HG03432 (cell line): ENCODE measurements at regions not wholly inside any gene's neighbourhood (a gene's known extent, or its start where the extent isn't known, plus 50 kb on each side); places are given as distances from the start of the nearest gene placed in this dataset.
"Not testable (repeated sequence)": the region's sequence is repeated elsewhere in the genome, so short reads cannot be mapped to it uniquely, and the experiment has no call there.

ENCODE experiments used
- ATAC-seq: cut with Tn5 transposase; IDR thresholded peaks from one replicate; pipeline ENCODE4 v1.9.1; 2021; ENCODE audit warnings: mild to moderate bottlenecking, moderate library complexity; ENCODE audit not compliant: unreplicated experiment

DNA sequence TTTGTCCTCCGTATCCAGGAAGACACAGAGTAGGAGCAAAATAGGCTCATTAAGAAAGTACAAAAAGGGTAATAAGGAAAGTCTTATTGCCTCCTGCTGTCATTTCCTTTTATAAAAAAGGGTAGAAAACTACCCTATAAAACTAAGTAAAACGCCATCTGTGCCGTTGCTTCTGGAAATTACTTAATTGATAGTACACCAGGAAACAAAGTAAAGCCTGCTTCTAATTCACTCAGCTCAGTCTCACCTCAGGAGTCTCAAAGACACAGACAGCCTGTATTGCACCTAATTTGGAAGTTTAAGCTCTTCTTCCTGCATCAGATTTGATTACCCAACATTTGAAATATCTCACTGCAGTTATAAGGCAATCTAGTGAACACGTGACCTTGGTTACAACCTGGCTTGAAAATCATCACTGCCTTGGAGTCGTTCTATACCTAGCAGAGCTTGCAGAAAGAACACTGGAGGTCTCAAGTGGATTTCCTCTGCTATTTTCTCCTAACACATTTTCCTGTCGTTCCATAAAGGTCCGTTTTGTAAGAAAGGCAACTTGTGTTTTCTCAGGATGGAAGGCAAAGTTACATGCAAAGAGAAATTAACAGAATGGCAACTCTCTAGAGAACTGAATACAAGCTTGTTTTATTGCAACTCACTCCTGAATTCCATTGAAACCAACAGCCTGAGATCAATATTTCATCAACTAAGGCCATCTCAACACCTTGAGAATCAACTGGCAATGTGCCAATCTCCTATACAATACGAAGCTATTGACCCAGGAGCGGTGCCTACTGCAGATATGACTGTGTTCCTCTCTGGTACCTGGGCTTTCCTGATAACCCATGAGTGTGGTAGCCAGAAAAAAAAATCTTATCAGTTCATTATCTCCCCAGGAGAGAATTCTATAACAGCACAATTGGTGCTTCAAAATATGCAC lies 203.3 kb upstream of the LMCD1 start:
- ATAC-seq, result no peak

DNA sequence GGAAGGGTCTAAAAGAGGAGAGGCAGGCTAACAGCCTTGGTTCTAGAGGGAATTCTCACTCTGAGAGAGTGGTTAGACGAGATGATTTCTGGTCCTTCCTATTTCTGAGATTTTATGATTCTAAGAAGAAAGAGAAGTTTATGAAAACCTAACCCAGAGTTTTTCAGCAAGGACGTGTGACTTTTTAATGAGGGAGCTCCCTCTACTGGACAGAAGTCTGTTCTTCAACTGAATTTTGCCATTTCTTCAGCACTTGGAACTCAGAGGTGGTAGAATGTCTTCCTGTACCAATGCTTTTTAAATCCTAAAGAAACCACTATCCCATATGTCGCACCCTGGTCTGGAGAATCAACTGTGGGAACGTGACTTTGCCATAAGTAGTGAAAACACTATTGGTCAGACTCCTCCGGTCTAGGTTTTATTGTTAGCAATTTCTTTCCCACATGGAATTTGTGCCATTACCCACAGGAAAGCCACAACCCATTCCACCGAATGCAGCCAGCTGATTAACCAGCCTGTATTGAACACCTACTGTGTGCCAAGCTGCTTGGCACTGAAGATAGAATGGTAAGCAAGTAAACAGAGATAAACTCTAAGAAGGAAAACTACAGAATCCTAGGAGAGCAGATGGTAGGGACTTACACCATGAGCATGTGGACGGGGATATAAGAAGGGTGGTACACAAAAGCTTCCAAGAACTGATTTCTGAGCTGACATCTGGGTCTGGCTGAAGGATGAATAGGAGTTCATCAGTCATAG lies 199.5 kb upstream of the LMCD1 start:
- peak; percentile 57 for ATAC-seq

DNA sequence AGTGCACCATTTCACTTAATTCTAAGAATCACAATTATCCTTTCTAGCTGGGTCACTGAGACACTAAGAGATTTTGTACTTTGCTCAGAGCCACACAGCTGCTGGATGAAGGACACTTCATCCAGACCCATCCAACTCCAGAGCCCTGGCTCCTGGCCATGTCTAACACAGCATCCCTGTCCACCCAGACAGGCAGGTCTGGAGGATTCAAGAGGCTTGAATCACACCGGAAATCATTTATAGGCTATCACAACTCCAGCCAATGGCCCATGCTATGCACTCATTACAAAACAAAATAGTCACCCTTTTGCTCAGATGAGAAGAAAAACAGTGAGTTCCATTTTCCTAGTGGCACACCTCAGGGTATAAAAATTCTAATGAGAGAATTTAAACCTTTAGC lies 198.2 kb upstream of the LMCD1 start:
- ATAC-seq, result no peak

DNA sequence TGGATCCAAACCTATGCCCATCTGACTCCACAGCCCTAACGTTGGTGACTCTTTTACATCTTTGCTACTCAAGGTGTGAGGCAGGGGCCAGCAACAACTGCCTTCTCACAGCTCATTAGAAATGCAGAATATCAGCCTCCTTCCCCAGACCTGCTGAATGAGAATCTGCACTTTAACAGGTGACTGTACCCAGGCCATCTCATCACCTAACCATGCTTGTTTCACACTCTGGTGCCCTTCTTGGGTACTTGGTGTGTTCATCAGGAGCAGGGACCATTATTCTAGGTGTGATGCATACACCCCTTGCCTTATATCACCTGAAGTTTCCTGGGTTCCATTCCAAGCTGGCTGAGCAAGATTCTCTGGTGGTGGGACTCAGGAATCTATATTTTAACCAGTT lies 196.3 kb upstream of the LMCD1 start:
- no peak for ATAC-seq

DNA sequence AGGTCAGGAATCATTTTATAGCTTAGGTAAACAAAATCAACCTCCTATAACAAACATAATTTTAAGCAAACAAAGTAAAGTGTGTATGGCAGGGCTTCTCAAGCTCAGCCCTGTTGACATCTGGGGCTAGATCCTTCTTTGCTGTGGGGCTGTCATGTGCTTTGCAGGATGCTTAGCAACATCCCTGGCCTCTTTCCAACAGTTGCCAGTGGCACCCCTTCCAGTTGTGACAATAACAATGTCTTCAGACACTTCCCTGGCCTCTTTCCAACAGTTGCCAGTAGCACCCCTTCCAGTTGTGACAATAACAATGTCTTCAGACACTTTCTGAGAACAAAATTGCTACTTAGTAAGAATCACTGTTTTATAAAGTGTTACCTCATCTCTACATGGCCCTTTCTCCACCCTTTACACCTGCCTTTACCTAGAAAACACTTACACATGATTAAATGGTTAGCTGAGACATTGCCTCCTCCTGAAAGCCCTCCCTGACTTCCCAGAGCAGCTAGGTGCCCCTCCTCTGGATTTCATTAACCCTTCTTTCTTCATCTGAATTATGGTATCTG lies 194.0 kb upstream of the LMCD1 start:
- ATAC-seq, result no peak

DNA sequence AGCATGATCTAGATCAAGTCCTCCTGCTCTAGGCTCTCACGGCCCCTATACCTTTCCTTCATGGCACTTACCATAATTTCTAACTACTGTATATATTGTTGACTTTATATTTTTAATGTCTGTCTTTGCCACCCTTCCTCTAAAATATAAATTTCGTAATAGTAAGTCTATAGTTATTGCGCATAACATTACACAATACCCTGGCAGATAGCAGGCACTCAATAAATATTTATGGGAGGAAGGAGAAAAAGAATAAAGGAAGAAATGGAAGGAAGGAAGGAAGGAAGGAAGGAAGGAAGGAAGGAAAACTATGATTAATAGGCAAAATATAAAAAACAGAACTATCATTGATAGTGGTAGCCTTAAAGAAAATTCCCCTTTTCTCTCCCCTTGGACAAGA lies 190.3 kb upstream of the LMCD1 start:
- no peak for ATAC-seq

DNA sequence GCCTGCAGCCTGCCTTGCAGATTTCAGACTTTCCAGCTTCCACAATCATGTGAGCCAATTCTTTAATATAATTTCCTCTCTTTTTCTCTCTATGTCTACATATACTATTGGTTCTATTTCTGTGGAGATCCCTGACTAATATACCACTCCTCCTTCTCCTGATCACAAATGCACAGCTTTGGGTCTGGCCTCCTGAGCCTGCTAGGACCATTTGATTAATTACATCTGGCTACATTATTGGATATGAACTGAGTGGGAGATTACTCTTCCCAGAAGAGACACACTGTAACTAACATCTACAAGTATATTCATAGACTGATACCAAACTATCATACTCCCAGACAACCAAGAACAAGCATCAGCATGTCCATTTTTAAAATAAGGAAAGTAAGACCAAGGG lies 188.9 kb upstream of the LMCD1 start:
- ATAC-seq, result no peak

DNA sequence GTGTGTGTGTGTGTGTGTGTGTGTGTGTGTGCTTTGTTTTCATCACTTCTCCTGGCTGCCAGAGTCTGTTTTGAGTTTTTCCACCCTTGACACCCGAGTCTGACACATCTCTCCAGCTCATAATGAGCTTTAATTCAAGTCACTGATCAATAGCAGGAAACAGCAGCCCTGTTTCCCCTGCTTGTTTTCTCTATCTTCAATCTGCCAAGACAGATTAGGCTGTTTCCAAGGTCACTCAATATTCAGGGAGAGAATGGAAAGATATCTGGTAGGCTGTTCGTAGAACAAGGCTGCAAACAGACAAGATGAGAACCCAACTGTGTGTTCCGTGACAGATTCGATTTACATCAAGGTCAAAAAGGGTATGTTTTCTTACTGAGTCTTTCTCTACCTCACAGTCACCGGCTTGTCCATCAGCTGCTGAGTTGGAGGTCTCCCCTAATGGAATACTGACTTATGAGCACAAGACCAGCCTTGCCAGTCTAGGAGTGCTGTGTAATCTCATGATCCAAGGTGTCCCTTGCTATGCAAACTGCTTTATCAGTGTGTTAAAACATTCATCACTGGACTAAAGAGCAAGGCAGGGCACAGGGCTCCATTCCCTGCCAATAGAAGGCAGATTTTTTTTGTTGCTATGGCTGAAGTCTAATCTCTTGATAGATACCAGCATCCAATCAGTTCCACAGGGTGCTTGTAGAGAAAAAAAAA lies 187.9 kb upstream of the LMCD1 start:
- ATAC-seq, result no peak

DNA sequence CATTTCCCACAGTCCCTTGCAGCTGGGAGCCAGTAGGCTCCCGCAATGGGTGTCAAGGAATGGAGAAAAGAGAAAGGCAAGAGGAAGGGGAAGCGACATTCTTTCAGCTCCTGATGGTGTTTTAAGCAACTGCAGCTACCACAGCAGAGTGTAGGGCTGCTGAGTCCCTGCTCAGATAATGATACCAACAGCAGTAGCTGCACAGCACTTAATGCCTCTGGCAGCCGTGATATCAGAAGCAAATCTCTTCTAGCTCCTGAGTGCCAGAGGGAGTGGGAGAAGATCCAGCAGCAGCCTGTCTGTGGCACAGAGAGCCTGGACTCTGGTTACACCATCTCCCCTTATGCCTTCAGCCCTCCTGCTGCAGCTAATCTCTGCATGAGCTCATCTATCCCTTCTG lies 186.1 kb upstream of the LMCD1 start:
- ATAC-seq, result not testable (repeated sequence)

DNA sequence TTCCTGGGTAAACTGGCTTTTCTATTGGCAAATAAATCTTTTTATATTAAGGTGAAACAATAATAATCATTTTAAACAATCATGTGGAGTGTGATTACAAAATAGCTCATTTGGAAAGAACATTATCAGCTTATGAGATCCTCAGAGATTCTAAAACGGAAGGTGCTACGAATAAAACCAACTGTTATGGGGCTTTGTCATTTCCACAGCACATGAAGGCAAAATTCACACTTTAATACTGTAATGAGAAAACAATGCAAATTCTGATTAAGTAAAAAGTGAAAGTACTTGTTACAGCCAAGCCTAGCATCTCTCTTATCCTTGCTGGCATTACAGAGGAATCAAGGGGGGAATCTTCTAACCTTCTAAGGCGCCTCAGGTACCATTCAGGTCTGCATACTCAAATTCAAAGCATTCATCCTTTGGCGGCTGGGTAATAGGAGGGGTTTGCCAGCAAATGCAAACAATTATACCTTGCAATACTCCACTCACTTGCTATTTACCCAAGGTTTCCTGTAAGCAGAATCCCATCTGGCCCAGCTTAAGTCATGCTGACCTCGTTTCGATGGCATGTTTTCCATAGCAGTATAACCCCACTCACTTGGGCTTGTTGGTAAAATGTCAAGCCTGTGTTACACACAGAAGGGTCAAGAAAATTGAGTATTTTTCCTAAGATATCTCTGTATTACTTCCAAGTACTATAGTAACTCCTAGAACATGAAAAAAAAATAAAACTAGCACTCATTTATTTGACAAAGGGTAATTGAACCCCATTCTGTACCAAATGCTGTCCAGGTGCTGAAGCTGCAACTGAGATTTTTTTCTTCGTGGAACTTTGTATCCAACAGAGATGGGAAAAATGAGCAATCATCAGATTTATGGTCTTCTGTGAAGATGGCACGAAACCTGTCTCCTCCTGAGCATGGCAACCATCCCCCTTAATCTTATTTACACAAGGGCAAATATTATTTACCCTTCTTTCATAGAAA lies 183.7 kb upstream of the LMCD1 start:
- ATAC-seq, result no peak

DNA sequence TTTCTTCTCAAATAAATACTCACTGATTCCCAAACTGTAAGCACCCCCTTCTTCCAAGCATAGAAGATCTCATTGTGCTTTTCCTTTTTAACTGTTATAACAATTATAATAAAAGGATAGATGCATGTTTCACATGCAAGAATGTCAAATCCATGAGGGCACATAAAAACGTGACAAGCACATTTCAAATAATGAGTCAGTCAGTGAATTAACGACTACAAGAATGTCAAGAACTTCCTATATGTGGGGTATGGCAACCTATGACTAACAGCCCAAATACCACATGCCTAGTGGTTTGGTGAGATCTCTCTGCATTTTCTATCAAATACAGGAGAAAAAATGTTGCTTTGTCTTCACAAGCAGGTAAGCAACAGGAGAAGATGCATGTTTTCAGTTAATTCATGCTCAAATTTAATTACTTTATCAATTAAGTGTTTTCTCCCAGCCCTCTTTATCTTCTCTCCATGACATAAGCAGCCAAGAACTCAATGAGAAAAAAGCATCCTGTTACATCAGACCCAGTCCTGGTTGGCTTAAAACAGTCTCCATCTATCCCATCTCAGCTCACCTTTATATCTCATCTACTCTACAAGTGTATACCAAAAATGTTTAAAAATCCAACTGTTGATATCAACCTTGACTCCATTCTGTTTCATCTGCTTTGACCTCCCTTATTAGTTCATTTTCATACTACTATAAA lies 181.5 kb upstream of the LMCD1 start:
- ATAC-seq, result no peak

DNA sequence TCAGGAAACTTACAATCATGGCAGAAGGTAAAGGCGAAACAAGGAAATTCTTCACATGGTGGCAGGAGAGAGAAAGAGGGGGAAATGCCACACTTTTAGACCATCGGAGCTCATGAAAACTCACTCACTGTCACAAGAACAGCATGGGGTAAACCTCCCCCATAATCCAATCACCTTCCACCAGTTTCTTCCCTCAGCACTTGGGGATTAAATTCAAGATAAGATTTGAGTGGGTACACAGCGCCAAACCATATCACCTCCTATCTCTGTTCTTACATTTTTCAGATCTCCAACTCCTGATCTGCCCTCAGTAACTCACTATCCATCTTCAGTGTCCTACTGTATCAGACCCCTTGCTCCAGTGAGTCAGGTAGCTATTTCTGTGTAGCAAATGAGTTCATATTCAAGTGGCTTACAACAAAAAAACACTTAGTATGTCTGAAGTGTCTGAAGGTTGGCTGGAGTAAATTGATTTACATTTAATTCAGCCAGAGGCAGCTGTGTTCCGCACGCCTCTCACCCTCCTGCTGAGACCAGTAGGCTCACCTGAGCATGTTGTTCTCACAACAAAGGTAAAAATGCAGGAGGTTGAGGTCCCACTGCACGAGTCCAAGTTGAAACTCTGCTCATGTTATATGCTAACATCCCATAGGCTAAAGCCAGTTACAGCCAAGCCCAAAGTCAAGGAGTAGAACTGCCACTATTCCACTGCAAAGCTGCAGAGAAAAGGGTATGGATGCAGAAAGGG lies 180.7 kb upstream of the LMCD1 start:
- no peak for ATAC-seq

DNA sequence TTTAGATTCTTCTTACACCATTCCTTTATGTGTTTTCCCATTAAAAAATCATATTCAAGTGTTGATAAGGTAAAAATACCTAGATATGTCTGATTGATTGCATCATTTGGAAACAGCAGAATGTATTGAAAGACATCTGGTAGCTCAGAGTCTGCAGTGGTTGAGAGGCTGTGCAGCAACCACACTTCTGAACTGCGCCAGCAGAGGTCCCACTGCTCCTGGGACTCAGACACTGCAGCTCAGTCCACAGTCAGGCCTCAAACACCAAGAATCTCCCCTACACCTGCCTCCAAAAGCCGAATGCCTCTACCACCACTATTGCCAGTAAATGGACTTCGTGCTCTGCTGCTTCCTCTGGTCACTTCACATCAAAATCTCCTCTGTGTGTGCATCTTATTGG lies 176.9 kb upstream of the LMCD1 start:
- peak; percentile 69 for ATAC-seq

DNA sequence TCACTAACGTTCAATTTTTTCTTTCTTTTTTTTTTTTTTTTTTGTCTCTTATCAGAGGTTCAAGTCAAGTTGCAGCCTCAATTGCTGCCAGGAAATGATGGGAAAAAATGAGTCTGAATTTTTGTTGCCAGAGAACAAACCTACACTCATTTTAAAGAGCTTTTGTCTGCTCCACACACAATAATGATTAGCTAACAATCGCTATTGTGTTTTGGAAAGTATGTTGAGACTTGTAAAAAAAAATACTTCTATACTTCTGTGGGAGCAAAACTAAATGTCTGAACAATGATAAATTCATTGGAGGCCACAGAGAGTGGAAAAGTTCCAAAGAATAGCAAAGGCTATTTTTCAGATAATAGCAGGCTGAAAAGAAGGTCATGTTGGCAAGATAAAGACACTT lies 176.3 kb upstream of the LMCD1 start:
- no peak for ATAC-seq

DNA sequence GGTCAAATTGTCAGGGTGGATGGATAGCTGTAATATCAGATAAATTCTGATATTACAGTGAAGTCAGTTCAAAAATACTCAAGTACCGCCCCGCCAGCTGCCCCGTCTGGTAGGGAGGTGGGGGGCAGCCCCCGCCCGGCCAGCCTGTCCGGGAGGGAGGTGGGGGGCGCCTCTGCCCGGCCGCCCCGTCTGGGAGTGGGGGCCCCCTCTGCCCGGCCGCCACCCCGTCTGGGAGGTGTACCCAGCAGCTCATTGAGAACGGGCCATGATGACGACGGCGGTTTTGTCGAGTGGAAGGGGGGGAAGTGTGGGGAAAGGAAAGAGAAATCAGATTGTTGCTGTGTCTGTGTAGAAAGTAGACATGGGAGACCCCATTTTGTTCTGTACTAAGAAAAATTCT lies 175.8 kb upstream of the LMCD1 start:
- not testable (repeated sequence) for ATAC-seq

DNA sequence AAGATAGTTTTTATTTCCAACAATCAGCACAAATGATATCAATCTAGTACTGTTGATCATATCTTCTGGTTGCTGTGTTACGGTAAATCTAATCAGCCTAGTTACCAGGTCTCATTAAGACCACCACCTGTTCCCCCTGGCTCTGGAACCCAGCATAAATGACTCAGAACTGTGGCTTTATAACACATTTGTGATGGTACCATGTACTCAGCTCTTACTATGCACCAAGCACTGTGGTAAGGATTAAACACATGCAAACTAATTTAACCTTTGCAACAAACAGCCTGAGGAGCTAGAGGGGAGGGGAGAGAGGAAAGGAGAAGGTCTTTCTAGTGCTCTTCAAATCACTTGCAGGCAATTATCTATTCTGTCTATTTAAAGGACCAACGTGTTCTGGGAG lies 173.9 kb upstream of the LMCD1 start:
- no peak for ATAC-seq

DNA sequence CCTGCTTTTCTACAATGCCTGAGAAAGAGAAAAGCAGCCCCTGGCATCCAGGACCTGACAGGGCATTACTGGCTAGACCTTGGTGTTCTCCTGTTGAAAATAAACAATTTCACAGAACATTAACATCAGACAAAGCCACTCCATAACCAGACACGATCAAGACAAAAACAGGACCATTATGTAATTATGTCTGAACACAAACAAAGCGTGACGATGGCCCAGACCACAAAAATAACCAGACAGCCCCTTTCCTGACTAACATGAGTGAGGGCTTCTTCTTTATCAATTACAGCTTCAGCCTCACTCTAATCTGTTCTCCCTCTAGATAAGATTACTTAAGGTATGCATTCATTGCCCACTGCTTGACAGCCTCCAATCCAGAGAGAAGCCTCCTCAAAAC lies 172.7 kb upstream of the LMCD1 start:
- ATAC-seq, result no peak

DNA sequence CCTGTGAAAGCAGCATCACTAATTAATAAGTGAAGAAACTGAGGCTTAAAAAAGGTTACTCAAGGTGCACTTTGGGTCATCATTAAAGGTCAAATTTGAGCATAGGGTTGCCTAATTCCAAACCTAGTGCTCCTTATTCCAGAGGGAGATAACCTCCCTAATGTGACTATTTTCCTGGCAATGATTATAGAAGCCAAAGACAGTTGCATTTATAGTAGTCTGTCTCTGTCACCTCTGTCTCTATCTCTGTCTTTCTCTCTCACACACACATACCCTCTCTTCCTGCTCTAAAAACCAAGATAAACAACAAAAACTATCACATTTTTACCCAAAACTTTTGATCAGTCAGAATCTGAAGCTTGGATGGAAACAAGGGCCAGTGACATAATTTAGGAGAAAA lies 172.0 kb upstream of the LMCD1 start:
- no peak for ATAC-seq

DNA sequence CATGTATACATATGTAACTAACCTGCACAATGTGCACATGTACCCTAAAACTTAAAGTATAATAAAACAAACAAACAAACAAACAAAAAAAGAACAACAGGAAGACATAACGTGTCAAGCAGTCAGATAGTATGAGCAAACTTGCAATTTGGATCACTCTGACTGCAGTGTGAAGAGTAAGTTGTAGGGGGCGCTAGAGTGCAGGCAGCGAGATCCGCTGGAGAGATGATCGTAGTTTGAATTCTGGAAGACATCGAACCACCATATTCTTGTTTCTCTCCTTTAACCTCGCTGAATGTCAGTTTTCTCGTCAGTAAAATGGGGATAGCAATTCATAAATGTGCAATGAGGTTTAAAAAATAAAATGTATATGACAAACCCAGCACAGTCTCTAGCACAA lies 165.2 kb upstream of the LMCD1 start:
- no peak for ATAC-seq
